ENCODE measurements at regions not wholly inside any gene's neighbourhood (a gene's known extent, or its start where the extent isn't known, plus 50 kb on each side); places are given as distances from the start of the nearest gene placed in this dataset.

DNA sequence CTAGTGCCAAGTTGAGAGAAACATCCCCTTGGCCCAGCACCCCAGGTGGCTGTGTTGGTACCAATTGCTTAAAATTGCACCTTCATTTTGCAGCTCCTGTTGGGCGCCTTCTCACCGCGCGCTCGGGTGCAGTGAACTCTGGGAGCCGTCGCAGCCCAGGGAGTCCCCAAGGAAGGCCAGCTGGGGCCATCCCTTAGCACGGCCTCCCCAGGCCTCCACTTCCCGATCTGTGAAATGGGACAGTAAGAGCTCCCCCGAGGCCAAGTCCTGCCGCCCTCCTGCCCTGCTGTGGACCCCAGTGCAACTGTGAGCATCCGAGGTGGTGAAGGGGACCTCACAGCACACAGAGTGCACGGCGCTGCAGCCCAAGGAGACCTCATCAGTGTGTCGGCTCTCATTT, 1234.1 kb downstream of the BRD1 start:
- DNase-seq (ENCODE audit: low read depth), result no peak

DNA sequence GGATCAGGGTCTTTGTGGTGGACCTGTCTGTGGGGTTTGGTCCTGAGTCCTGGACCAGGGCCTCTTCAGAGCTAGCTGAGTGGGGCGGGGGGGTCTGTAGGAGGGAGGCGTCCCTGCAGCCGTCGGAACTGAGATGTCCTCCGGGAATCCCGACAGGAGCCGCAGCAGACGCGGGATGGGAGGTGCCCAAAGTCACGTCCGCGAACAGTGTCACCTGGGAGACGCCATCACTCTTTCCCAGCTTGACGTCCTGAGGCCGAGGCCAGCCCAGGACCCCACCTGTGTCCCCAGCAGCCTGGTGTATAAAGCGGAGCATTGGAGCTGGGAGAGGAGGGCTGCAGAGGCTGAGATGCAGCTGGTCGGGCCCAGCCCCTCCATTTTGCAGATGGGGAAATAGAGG, 1234.7 kb downstream of the BRD1 start:
- DNase-seq (ENCODE audit: low read depth), result no peak

DNA sequence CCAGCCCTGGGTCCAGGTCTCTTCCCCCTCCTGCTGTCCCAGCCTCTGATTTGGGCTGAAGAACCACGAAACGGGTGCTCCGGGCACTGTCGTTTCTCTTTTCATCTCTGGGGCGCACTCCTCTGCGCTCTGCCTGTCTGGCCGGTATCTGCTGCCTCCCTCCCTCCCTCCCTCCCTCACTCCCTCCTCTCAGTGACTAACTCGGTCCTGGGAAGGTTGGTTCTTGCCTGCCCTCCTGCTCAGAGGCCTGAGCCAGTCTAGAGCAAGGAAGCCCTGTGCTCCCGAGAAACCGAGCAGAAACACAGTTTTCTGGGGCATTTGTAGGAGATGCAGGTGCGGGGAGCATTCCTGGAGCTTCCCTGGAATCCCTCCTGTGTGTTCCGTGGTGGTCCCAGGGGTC, 1235.2 kb downstream of the BRD1 start:
- DNase-seq (ENCODE audit: low read depth), result no peak

- DNase-seq (ENCODE audit: low read depth), result no peak
Observed at GRCh38 chr22:48592066-48592345, 1235.7 kb downstream of the BRD1 start.

GRCh38 chr22:48591286-48592065, 1236.2 kb downstream of the BRD1 start:
- no peak for DNase-seq (ENCODE audit: low read depth)

- no peak for DNase-seq (ENCODE audit: low read depth)
Observed at GRCh38 chr22:48589901-48590300, 1237.8 kb downstream of the BRD1 start.

GRCh38 chr22:48588878-48589450, 1238.7 kb downstream of the BRD1 start:
- no peak for DNase-seq (ENCODE audit: low read depth)

GRCh38 chr22:48588151-48588877, 1239.4 kb downstream of the BRD1 start:
- no peak for DNase-seq (ENCODE audit: low read depth)

DNA sequence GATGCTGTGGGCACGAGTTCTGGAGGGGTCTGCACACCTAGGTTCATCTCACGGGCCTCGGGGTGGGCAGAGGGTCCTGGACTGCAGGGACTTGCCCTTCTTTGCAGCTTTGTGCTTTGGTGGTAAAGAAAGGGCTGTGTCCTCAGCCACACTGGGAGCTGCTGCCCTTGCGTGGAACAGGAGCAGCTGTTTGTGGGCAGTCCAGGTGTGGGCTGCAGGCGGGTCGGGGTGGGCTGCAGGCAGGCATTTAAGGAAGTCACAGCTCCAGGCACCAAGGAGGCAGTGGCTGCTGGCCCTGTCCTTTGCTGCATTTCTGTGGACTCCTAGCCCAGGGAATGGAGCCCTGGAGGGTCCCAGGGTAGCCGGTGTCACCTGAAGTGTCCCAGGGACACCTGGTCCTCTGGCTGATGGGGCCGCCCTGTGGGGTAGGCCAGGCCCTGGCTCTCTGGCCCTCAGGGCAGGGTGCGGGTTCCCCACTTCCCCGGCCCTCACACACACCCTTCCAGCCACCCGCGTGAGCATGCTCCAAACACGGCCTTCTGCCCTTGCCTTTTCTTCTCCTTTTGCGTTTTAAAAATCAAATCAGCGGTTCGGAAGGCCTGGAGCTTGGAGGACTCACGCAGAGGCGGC, 1240.3 kb downstream of the BRD1 start:
- DNase-seq (ENCODE audit: low read depth), result no peak

GRCh38 chr22:48586799-48587185, 1240.9 kb downstream of the BRD1 start:
- no peak for DNase-seq (ENCODE audit: low read depth)

DNA sequence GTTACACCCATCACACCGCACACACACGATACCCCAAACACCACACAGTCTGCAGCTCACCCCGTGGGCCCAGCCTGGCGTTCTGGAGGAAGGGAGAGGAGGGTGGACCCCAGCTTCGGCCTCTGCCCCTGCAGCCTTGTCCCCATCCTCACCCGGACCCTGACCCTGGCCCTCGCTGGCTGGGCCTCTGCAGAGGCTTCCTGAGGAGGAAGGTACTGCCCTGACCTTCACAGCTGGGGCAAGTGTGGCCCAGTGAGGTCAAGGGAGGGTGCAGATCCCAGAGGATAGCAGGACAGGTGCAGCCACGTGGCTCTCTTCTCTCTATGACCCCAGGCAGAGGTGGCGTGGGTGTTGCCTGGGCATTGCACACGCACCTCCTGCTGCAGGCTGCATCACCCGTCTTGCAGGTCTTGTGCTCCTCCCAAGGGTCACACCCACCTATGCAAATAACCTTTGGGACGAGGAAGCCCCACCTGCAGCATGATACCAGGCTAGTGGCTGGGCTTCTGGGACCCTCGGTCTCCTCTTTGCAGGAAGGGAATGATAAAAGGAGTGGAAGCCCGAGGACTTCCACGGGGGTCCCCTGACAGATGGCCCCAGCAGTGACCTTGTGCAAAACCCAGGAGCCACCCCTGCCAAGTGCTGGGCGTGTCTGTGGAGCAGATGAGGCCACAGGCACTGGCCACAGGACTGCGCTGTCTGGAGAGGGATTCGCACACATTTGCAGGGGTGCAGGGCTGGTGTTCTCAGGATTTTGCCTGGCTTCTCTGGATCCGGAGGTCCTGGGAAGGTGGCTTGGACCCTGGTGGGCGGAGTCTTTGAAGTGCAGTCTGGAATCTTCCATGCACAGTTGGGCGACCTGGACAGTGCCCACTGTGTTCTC, 1241.5 kb downstream of the BRD1 start:
- DNase-seq (ENCODE audit: low read depth), result no peak

GRCh38 chr22:48584170-48584569, 1243.5 kb downstream of the BRD1 start:
- DNase-seq (ENCODE audit: low read depth), result no peak

- DNase-seq (ENCODE audit: low read depth), result no peak
Observed at GRCh38 chr22:48581796-48582469, 1245.7 kb downstream of the BRD1 start.

DNA sequence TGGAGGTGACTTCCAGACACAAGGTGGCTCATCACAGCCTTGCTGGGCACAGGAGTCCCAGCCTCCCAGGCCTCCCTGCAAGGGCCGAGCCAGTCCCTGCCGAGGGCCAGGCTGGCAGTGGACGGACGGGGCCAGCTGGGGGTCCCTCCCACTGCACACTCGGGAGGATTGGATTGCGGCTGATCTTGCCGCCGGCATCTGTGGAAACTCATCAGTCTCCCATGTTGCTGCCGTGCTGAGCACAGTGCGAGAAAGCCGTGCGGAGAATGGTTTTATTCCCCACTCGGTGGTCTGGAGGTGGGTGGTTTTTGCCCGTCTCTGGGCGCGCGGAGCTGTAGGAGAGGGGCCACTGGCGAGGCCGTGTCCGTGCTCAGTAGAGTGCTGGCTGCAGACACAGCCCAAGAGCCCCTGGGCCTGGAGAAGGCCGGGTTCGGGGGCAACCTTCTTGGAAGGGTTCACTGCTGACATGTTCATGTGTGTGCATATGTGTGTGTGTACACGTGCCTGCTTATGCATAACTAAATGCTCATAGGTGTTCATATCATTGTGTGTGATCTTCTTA, 1246.4 kb downstream of the BRD1 start:
- DNase-seq (ENCODE audit: low read depth), result no peak

DNA sequence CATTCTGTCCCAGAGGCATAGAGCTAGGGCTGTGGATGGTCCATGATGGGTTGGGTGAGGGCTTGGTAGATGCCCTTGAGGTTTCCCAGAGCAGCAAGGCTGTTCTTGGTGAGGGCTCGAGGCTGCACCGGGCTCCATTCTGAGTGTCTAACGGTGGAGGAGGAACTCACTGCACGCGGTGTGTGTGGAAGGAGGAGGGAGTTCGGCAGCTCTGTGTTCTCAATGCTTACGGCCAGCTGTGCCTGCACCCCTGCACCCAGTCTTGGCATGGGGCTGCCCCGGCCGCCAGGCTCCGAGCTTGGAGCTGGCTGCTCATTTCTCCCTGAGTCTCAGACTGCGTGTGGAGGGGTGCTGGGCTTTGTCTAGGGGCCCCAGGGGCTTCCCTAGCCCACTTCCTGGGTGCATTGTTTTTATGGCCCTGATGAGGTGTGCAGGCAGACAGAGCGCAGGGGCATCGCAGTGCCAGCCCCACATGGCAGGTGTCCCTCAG, 1247.1 kb downstream of the BRD1 start:
- DNase-seq (ENCODE audit: low read depth), result no peak

GRCh38 chr22:48579928-48580309, 1247.8 kb downstream of the BRD1 start:
- DNase-seq (ENCODE audit: low read depth), result no peak

DNA sequence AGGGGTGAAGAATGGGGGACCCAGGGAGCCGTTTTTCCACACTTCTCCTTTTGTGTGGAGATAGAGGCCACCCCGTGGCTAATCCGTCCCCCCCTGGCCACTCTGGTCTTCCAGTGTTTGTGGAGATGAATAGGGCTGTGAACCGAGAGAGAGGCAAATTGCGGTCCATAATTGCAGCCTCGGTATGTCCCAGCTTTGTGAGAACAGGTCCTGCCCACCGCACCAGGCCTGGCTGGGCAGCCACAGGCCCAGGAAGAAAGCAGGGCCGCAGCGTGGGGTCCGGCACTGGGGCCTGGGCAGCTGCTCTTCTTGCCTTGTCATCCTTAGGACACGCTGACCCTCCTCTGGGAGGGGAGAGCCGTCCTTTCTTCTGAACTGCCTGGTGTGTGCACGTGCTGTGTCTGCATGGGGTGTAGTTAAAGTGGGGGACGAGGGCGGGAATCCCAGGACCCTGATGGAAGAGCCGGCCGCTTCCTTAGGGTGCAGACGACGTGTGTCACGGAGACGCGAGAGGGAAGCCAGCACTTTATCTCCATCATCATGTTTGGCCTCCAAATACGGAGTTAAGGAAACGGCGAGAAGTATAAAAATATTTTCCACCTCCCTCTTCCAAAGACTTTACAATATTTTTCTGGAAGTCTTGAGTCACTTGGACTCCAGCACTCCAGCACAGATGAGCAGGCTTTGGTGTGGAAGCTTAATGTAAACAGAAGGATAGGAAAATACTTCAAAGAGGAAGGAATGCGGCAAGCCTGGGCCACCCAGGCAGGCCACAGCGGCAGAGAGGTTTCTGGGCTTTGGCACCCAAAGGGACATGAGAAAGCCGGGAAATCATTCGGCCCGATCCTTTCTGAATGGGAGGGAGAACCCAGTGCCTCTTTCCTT, 1248.4 kb downstream of the BRD1 start:
- DNase-seq (ENCODE audit: low read depth), result no peak

DNA sequence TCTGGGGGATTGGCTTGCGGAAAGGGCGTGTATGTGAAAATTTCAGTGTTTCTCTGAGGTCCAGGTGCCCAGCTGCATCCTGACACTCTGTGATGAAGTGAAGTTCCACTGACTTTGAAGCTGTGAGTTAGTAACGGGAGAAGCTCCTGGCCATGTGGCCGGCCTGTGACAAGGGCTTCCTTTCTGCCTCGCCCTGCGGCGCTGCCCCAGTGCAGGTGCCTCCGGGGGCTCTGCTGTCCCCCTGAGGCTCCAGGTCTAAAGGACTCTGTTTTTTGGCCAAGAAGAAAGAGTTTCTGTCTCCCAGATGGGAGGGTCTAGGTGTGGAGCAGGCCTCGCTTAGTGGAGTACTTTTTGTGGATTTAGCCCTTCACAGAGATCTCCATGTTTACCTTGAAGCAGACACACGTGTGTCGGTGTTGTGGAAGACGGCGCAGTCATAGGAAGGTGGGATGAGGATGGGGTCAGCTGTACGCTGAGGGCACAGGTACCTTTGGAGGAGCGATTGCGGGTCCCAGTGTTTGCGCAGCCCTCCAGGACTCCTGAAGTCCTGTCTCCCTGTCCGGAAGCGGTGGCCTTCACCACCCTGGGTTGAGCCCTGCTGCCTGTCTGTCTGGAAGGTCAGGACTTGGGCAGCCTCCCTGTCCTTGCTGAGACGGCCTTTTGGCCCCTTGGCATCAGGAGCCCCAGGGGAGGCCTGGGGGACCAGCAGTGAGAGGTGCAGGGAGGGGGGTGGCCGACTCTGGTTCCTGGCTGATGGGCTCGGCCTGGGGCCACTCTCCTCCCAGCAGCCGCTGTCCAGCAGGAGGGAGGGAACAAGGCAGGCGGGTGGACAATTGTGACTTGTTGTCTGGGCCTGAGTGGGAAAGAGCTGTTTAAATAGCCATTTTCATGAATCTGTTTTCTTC, 1249.3 kb downstream of the BRD1 start:
- DNase-seq (ENCODE audit: low read depth), result no peak

DNA sequence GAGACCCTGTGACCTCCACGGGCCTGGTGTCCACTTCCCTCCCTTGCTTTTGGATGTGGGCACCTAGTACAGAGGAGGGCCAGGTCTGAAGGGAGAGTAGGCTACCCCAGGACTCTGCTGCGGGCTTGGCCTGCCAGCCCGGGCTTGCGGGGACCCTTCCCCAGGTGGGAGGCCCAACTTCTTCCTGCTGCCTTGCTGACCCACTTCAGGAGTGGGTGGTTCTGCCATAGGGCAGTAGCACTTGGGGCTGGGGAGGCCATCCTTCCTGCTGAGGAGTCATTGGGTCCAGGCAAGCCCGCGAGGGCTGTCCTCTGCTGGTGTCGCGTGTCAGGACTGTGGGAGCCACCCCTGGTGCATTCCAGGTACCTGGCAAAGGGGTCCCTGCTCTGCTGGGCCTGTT, 1250.0 kb downstream of the BRD1 start:
- no peak for DNase-seq (ENCODE audit: low read depth)
